Esophagus squamous epithelium (tissue), 5 donors: ENCODE measurements at regions not wholly inside any gene's neighbourhood (a gene's known extent, or its start where the extent isn't known, plus 50 kb on each side); places are given as distances from the start of the nearest gene placed in this dataset.

Experiments
- DNase-seq: peaks from one replicate; lab custom pipeline; 2025; lab: John Stamatoyannopoulos, UW
- H3K27ac ChIP-seq, 4 donors: fragments of 200-600 bp; sonication (generic); one replicate each; pipeline ENCODE4 v1.5.1; 2016 to 2019; ENCODE audit warnings: mild to moderate bottlenecking in 1 of 4
- H3K27me3 ChIP-seq, 4 donors: fragments of 200-600 bp; sonication (generic); 1 replicate in 3 of 4; 2 replicates in 1 of 4; pipeline versions ENCODE4 v1.5.1 to v1.6.0; 2017 to 2021; ENCODE audit warnings: antibody characterized with exemption in 1 of 4
- H3K36me3 ChIP-seq, 3 donors: fragments of 200-600 bp; sonication (generic); one replicate each; pipeline ENCODE4 v1.5.1; 2016 to 2019
- H3K4me1 ChIP-seq, 3 donors: fragments of 200-600 bp; sonication (generic); one replicate each; pipeline ENCODE4 v1.5.1; 2017 to 2019
- H3K4me3 ChIP-seq, 4 donors: fragments of 200-600 bp; sonication (generic); 1 replicate in 3 of 4; 2 replicates in 1 of 4; pipeline ENCODE4 v1.5.1; 2016 to 2019; ENCODE audit warnings: mild to moderate bottlenecking in 2 of 4, moderate library complexity in 1 of 4
- H3K9me3 ChIP-seq, 3 donors: fragments of 200-600 bp; sonication (generic); one replicate each; pipeline ENCODE4 v1.5.1; 2016 to 2019
- CTCF ChIP-seq, 6 experiments: fragments of 450-650 bp in 4 of 6; fragments of 200-600 bp in 2 of 6; sonication (generic) in 2 of 6; IDR thresholded peaks; one replicate each; pipeline ENCODE4 v1.5.1; 2016 to 2019; ENCODE audit warnings: antibody characterized with exemption in 6 of 6, mild to moderate bottlenecking in 4 of 6, moderate library complexity in 4 of 6
- POLR2A ChIP-seq, 4 donors: fragments of 450-650 bp; IDR thresholded peaks; one replicate each; pipeline ENCODE4 v1.6.1; 2017; ENCODE audit warnings: antibody characterized with exemption in 4 of 4, mild to moderate bottlenecking in 4 of 4, moderate library complexity in 3 of 4
- WGBS, 2 donors: methylation state at CpG; one replicate each; pipeline ENCODE4 v1.1.5; 2018; 5-methylcytosine and 5-hydroxymethylcytosine counted together
- intact Hi-C: fragments of 100-400 bp; cut with DNase I; formaldehyde crosslinking; loops from one replicate; pipeline ENCODE4 v1.15.0; 2022
- donor health status: DM: yes; HTN: yes; CAD: no.

GRCh38 chr5:74196233-74196632 is 444.3 kb downstream of the ENC1 start:
- intact Hi-C loops: no loop called here
- H3K9me3 ChIP-seq: no peaks in the 10 kb centered on the region
- H3K27ac ChIP-seq: no peak overlapping the region
- H3K36me3 ChIP-seq: no peaks in the 10 kb centered on the region
- peaks cover 0 to 14% (median 0%) of the 10 kb centered on the region in 3 donors for H3K4me1 ChIP-seq
- DNase-seq: no peak
- 70 to 83% methylated on average over 2 of the region's 2 CpGs for WGBS, 2 donors
- H3K4me3 ChIP-seq: no peak overlapping the region
- no peak for TF ChIP-seq POLR2A (IDR thresholded peaks at IDR 0.05)
- TF ChIP-seq CTCF (IDR thresholded peaks at IDR 0.05): no peak
- H3K27me3 ChIP-seq: no peaks in the 10 kb centered on the region

- intact Hi-C loops: no loop called here
- TF ChIP-seq CTCF (IDR thresholded peaks at IDR 0.05) (no peak), POLR2A (IDR thresholded peaks at IDR 0.05) (no peak)
Observed at GRCh38 chr5:74194196-74194595, 446.3 kb downstream of the ENC1 start.

GRCh38 chr5:74192606-74193299 is 447.8 kb downstream of the ENC1 start:
- Histone ChIP-seq H3K27me3 (no peaks in the 10 kb centered on the region), H3K9me3 (no peaks in the 10 kb centered on the region), H3K36me3 (no peaks in the 10 kb centered on the region), H3K4me3 (no peak overlapping the region), H3K4me1 (no peaks in the 10 kb centered on the region), H3K27ac (no peak overlapping the region)
- no peak for DNase-seq
- TF ChIP-seq CTCF (IDR thresholded peaks at IDR 0.05) (no peak), POLR2A (IDR thresholded peaks at IDR 0.05) (no peak)
- 68% methylated on average over 8 to 9 of the region's 9 CpGs for WGBS, 2 donors
- intact Hi-C loops: no loop called here

More at GRCh38 chr5:74194196-74194595, 446.3 kb downstream of the ENC1 start:
- Histone ChIP-seq H3K27ac (no peak overlapping the region), H3K4me3 (no peak overlapping the region), H3K27me3 (no peaks in the 10 kb centered on the region), H3K36me3 (no peaks in the 10 kb centered on the region), H3K4me1 (peaks cover 0 to 4% (median 0%) of the 10 kb centered on the region in 3 donors), H3K9me3 (no peaks in the 10 kb centered on the region)
- 69 to 93% methylated on average over 4 of the region's 4 CpGs for WGBS, 2 donors
- no peak for DNase-seq

- 81 to 85% methylated on average over 2 of the region's 2 CpGs for WGBS, 2 donors
- intact Hi-C loops: no loop called here
- no peaks in the 10 kb centered on the region for H3K9me3 ChIP-seq
Observed at GRCh38 chr5:74188351-74189105, 452.0 kb downstream of the ENC1 start.

More at GRCh38 chr5:74188351-74189105, 452.0 kb downstream of the ENC1 start:
- Histone ChIP-seq H3K36me3 (no peaks in the 10 kb centered on the region), H3K27ac (no peak overlapping the region), H3K4me1 (no peaks in the 10 kb centered on the region), H3K4me3 (no peak overlapping the region), H3K27me3 (no peaks in the 10 kb centered on the region)
- no peak for TF ChIP-seq CTCF (IDR thresholded peaks at IDR 0.05)
- TF ChIP-seq POLR2A (IDR thresholded peaks at IDR 0.05): no peak
- DNase-seq: no peak
